IMR-90 (cell line): ENCODE measurements at regions not wholly inside any gene's neighbourhood (a gene's known extent, or its start where the extent isn't known, plus 50 kb on each side); places are given as distances from the start of the nearest gene placed in this dataset.

Experiments used
- ATAC-seq: fragments of 200-7000 bp; cut with Tn5 transposase; 2 replicates; pipeline ENCODE4 v1.9.1; 2020; ENCODE audit warnings: low read depth, mild to moderate bottlenecking, moderate library complexity
- BruUV-seq: library from RNA; stranded (reverse); fragments of 400-500 nt; replicated peaks from 2 replicates; lab custom pipeline; 2021; lab: Mats Ljungman, UMichigan
- CTCF ChIA-PET: fragments of 300-600 bp; formaldehyde crosslinking; extraction: SDS; loops from one replicate; lab custom pipeline; 2021; ENCODE audit warnings: antibody characterized with exemption; lab: Yijun Ruan, JAX
- POLR2A ChIA-PET: fragments of 300-600 bp; sonication (Branson Sonifier 250); formaldehyde crosslinking; loops from one replicate; lab custom pipeline; 2022; ENCODE audit warnings: antibody characterized with exemption; ENCODE audit not compliant: unreplicated experiment; lab: Charles Lee
- DNase-seq: peaks from one replicate; pipeline ENCODE4 v3.0.0; 2013
- H2AFZ ChIP-seq: replicated peaks from 2 replicates; pipeline ENCODE3; 2013; ENCODE audit warnings: low read length, mild to moderate bottlenecking; ENCODE audit not compliant: poor library complexity
- H2AK5ac ChIP-seq: 2 replicates; pipeline ENCODE4 v1.6.1; 2013; ENCODE audit warnings: low read depth, low read length, inconsistent platforms
- H2AK9ac ChIP-seq: replicated peaks from 2 replicates; pipeline ENCODE3; 2013; ENCODE audit warnings: mild to moderate bottlenecking, low read depth, low read length, moderate library complexity; ENCODE audit not compliant: poor library complexity
- H2BK120ac ChIP-seq: 2 replicates; pipeline ENCODE4 v1.6.1; 2013; ENCODE audit warnings: low read depth, low read length, inconsistent platforms
- H2BK15ac ChIP-seq: 3 replicates; pipeline ENCODE4 v1.6.1; 2013; ENCODE audit warnings: low read depth, low read length, inconsistent platforms
- H2BK20ac ChIP-seq: 2 replicates; pipeline ENCODE4 v1.6.1; 2013; ENCODE audit warnings: low read depth, mild to moderate bottlenecking, inconsistent platforms, low read length, moderate library complexity
- H2BK5ac ChIP-seq: 2 replicates; pipeline ENCODE4 v1.6.1; 2013; ENCODE audit warnings: mild to moderate bottlenecking, low read depth, low read length, inconsistent platforms; ENCODE audit not compliant: poor library complexity, severe bottlenecking
- H3K14ac ChIP-seq: replicated peaks from 2 replicates; pipeline ENCODE4 v1.6.1; 2013; ENCODE audit warnings: low read depth, low read length, inconsistent platforms
- H3K18ac ChIP-seq: 2 replicates; pipeline ENCODE4 v1.6.1; 2013; ENCODE audit warnings: low read depth, low read length, control low read depth
- H3K23ac ChIP-seq: 2 replicates; pipeline ENCODE4 v1.6.1; 2013; ENCODE audit warnings: low read depth, low read length, inconsistent platforms
- H3K27ac ChIP-seq: 2 replicates; pipeline ENCODE4 v1.5.1; 2013; ENCODE audit warnings: mild to moderate bottlenecking, control low read depth, low read length; ENCODE audit not compliant: insufficient read depth
- H3K27me3 ChIP-seq: 2 replicates; pipeline ENCODE4 v1.6.1; 2013; ENCODE audit warnings: low read length; ENCODE audit not compliant: control insufficient read depth, insufficient read depth
- H3K36me3 ChIP-seq: 2 replicates; pipeline ENCODE4 v1.6.1; 2013; ENCODE audit warnings: low read length, mixed read lengths; ENCODE audit not compliant: control insufficient read depth, insufficient read depth
- H3K4ac ChIP-seq: 2 replicates; pipeline ENCODE4 v1.6.1; 2013; ENCODE audit warnings: low read depth, low read length, inconsistent platforms
- H3K4me1 ChIP-seq: 2 replicates; pipeline ENCODE4 v1.6.1; 2013; ENCODE audit warnings: low read length, mixed read lengths; ENCODE audit not compliant: control insufficient read depth, insufficient read depth
- H3K4me2 ChIP-seq: 2 replicates; pipeline ENCODE4 v1.6.1; 2013; ENCODE audit warnings: low read depth, mild to moderate bottlenecking, control low read depth, low read length, moderate library complexity
- H3K4me3 ChIP-seq: 2 replicates; pipeline ENCODE4 v1.5.1; 2013; ENCODE audit warnings: low read depth, mild to moderate bottlenecking, control low read depth, low read length, moderate library complexity; ENCODE audit not compliant: insufficient read depth
- H3K56ac ChIP-seq: 2 replicates; pipeline ENCODE4 v1.6.1; 2013; ENCODE audit warnings: low read length, inconsistent platforms; ENCODE audit not compliant: insufficient read depth; ENCODE audit errors: extremely low read depth
- H3K79me1 ChIP-seq, 2 experiments: 2 replicates each; pipeline ENCODE4 v1.6.1; 2013; ENCODE audit warnings: low read length in 2 of 2, inconsistent platforms in 1 of 2, low read depth in 1 of 2
- H3K9ac ChIP-seq: 2 replicates; pipeline ENCODE4 v1.6.1; 2013; ENCODE audit warnings: low read depth, low read length, control low read depth
- H3K9me1 ChIP-seq: 2 replicates; pipeline ENCODE4 v1.6.1; 2013; ENCODE audit warnings: low read length, inconsistent platforms; ENCODE audit not compliant: insufficient read depth
- H3K9me3 ChIP-seq: 2 replicates; pipeline ENCODE4 v1.6.1; 2013; ENCODE audit warnings: low read length; ENCODE audit not compliant: control insufficient read depth, insufficient read depth
- H4K20me1 ChIP-seq: 2 replicates; pipeline ENCODE4 v1.6.1; 2013; ENCODE audit warnings: low read length, inconsistent platforms; ENCODE audit not compliant: insufficient read depth
- H4K5ac ChIP-seq: 2 replicates; pipeline ENCODE4 v1.6.1; 2013; ENCODE audit warnings: mild to moderate bottlenecking, low read depth, low read length, control low read depth
- H4K8ac ChIP-seq, 2 experiments: 2 replicates each; pipeline ENCODE4 v1.6.1; 2013; ENCODE audit warnings: low read depth in 2 of 2, low read length in 2 of 2, control low read depth in 1 of 2, inconsistent platforms in 1 of 2
- H4K91ac ChIP-seq: 2 replicates; pipeline ENCODE4 v1.6.1; 2013; ENCODE audit warnings: low read depth, low read length, inconsistent platforms; ENCODE audit not compliant: insufficient read depth
- BHLHE40 ChIP-seq: fragments of 150-350 bp; IDR thresholded peaks from 2 replicates; pipeline ENCODE4 v1.6.1; 2016; ENCODE audit warnings: mild to moderate bottlenecking, low read depth, low read length
- CEBPB ChIP-seq: IDR thresholded peaks from 2 replicates; pipeline ENCODE4 v1.6.1; 2012; ENCODE audit warnings: low read depth, low read length, improper control_type of control experiment
- CHD1 ChIP-seq: IDR thresholded peaks from 2 replicates; pipeline ENCODE4 v1.6.1; 2012; ENCODE audit warnings: low read depth, low read length, improper control_type of control experiment
- FOS ChIP-seq: fragments of 150-350 bp; IDR thresholded peaks from 2 replicates; pipeline ENCODE4 v1.6.1; 2016; ENCODE audit warnings: low read depth, low read length
- MAFK ChIP-seq: IDR thresholded peaks from 2 replicates; pipeline ENCODE4 v1.6.1; 2012; ENCODE audit warnings: low read depth, low read length, improper control_type of control experiment
- MAZ ChIP-seq: IDR thresholded peaks from 2 replicates; pipeline ENCODE4 v1.6.1; 2012; ENCODE audit warnings: low read depth, mild to moderate bottlenecking, low read length, improper control_type of control experiment, moderate library complexity, borderline replicate concordance
- MXI1 ChIP-seq: IDR thresholded peaks from 2 replicates; pipeline ENCODE4 v1.6.1; 2012; ENCODE audit warnings: low read depth, mild to moderate bottlenecking, low read length, moderate library complexity, borderline replicate concordance
- NFE2L2 ChIP-seq: fragments of 150-350 bp; IDR thresholded peaks from 2 replicates; pipeline ENCODE4 v1.6.1; 2016; ENCODE audit warnings: low read depth, mild to moderate bottlenecking, low read length
- POLR2A ChIP-seq: IDR thresholded peaks from 2 replicates; pipeline ENCODE4 v1.6.1; 2012; ENCODE audit warnings: mild to moderate bottlenecking, low read depth, low read length
- RAD21 ChIP-seq: IDR thresholded peaks from 2 replicates; pipeline ENCODE4 v1.6.1; 2012; ENCODE audit warnings: low read length, improper control_type of control experiment
- RCOR1 ChIP-seq: IDR thresholded peaks from 2 replicates; pipeline ENCODE4 v1.6.1; 2012; ENCODE audit warnings: mild to moderate bottlenecking, low read length, improper control_type of control experiment; ENCODE audit not compliant: insufficient replicate concordance
- RFX5 ChIP-seq: IDR thresholded peaks from 2 replicates; pipeline ENCODE4 v1.8.0; 2012; ENCODE audit warnings: low read depth, mild to moderate bottlenecking, low read length, moderate library complexity
- SMC3 ChIP-seq: fragments of 150-350 bp; IDR thresholded peaks from 2 replicates; pipeline ENCODE4 v1.6.1; 2016; ENCODE audit warnings: low read depth, mild to moderate bottlenecking, antibody characterized with exemption, low read length, moderate library complexity
- WGBS, 2 experiments: methylation state at CpG; one replicate each; pipeline versions ENCODE4 v1.1.5 to v1.1.7; 2013; ENCODE audit warnings: missing lambda C conversion rate in 2 of 2; ENCODE audit not compliant: insufficient read length in 1 of 2; ENCODE audit errors: extremely low coverage in 2 of 2; 5-methylcytosine and 5-hydroxymethylcytosine counted together
- dilution Hi-C: fragments of 300-500 bp; cut with HindIII; formaldehyde crosslinking; loops from one replicate; pipeline ENCODE4 v1.14.3; 2018; ENCODE audit warnings: low sequenced_read_pairs; ENCODE audit not compliant: unreplicated experiment
- in situ Hi-C: fragments of 300-500 bp; cut with MboI; formaldehyde crosslinking; loops from 3 replicates; pipeline ENCODE4 v1.14.3; 2019; ENCODE audit warnings: low sequenced_read_pairs, inconsistent platforms, mixed read lengths
- intact Hi-C: fragments of 100-400 bp; cut with micrococcal nuclease; formaldehyde crosslinking; loops from 2 replicates; pipeline ENCODE4 v1.10.0; 2022
- TF ChIP-seq, protein P1 (sequence below): conservative IDR thresholded peaks from 2 replicates; pipeline ENCODE4 v1.5.1; 2012; ENCODE audit warnings: mild to moderate bottlenecking, low read depth, low read length, improper control_type of control experiment
- TF ChIP-seq, protein P2 (sequence below): fragments of 150-350 bp; IDR thresholded peaks from 2 replicates; pipeline ENCODE4 v1.6.1; 2016; ENCODE audit warnings: low read depth, mild to moderate bottlenecking, low read length, moderate library complexity, borderline replicate concordance
- TF ChIP-seq, protein P3 (sequence below): fragments of 150-350 bp; IDR thresholded peaks from 2 replicates; pipeline ENCODE4 v1.6.1; 2017; ENCODE audit warnings: mild to moderate bottlenecking, antibody characterized with exemption, low read length, low read depth

DNA sequence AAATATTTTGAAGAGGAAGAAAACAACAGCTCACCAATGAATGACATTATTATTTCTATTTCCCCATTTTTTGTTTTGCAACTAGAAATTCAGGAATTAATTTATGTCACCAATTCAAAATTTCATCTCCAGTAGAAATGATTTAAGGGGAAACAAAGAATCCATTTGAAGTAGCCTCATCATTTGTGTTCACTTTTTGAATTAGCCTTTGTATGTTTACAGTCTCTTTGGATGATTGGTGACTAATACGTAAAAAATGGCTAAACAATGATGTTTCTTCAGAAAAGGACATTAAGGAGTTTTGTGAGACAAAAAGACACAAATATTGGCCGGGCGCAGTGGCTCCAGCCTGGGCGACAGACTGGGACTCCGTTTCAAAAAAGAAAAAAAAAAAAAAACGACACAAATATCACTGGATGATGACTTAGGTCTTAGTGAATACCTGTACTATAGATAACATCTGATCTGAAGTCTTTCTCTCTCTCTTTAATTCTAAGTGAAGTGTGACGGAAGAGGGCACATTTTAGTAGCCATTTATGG, 313.2 kb downstream of the PIK3C3 start:
- H4K20me1 ChIP-seq, result no peaks in the 10 kb centered on the region
- no peak overlapping the region for H3K4me3 ChIP-seq
- H3K4me1 ChIP-seq, result no peaks in the 10 kb centered on the region
- H4K8ac ChIP-seq, result no peak overlapping the region
- no peak overlapping the region for H4K5ac ChIP-seq
- H4K91ac ChIP-seq, result no peak overlapping the region
- no TSS peak for BruUV-seq
- no peak overlapping the region for H3K23ac ChIP-seq
- H3K18ac ChIP-seq, result no peak overlapping the region
- no peak overlapping the region for H3K4me2 ChIP-seq
- no peak overlapping the region for H2AK9ac ChIP-seq
- TF ChIP-seq CEBPB (no peak), POLR2A (no peak), RAD21 (no peak), MAFK (no peak), NFE2L2 (no peak), MAZ (no peak), BHLHE40 (no peak), CHD1 (no peak), MXI1 (no peak), RCOR1 (no peak), SMC3 (no peak), RFX5 (no peak), FOS (no peak)
- TF ChIP-seq, protein P1, sequence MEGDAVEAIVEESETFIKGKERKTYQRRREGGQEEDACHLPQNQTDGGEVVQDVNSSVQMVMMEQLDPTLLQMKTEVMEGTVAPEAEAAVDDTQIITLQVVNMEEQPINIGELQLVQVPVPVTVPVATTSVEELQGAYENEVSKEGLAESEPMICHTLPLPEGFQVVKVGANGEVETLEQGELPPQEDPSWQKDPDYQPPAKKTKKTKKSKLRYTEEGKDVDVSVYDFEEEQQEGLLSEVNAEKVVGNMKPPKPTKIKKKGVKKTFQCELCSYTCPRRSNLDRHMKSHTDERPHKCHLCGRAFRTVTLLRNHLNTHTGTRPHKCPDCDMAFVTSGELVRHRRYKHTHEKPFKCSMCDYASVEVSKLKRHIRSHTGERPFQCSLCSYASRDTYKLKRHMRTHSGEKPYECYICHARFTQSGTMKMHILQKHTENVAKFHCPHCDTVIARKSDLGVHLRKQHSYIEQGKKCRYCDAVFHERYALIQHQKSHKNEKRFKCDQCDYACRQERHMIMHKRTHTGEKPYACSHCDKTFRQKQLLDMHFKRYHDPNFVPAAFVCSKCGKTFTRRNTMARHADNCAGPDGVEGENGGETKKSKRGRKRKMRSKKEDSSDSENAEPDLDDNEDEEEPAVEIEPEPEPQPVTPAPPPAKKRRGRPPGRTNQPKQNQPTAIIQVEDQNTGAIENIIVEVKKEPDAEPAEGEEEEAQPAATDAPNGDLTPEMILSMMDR, result no peak
- TF ChIP-seq, protein P2, sequence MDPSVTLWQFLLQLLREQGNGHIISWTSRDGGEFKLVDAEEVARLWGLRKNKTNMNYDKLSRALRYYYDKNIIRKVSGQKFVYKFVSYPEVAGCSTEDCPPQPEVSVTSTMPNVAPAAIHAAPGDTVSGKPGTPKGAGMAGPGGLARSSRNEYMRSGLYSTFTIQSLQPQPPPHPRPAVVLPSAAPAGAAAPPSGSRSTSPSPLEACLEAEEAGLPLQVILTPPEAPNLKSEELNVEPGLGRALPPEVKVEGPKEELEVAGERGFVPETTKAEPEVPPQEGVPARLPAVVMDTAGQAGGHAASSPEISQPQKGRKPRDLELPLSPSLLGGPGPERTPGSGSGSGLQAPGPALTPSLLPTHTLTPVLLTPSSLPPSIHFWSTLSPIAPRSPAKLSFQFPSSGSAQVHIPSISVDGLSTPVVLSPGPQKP, result no peak
- TF ChIP-seq, protein P3, sequence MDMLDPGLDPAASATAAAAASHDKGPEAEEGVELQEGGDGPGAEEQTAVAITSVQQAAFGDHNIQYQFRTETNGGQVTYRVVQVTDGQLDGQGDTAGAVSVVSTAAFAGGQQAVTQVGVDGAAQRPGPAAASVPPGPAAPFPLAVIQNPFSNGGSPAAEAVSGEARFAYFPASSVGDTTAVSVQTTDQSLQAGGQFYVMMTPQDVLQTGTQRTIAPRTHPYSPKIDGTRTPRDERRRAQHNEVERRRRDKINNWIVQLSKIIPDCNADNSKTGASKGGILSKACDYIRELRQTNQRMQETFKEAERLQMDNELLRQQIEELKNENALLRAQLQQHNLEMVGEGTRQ, result no peak
- no peak overlapping the region for H2BK120ac ChIP-seq
- no peak overlapping the region for H3K14ac ChIP-seq
- H3K36me3 ChIP-seq, result no peaks in the 10 kb centered on the region
- no peaks in the 10 kb centered on the region for H3K79me1 ChIP-seq
- CTCF ChIA-PET, result no interaction called here
- intact Hi-C loops (no loop called here), dilution Hi-C loops (no loop called here), in situ Hi-C loops (no loop called here)
- H3K4ac ChIP-seq, result no peak overlapping the region
- no peak overlapping the region for H3K27ac ChIP-seq
- no peak for ATAC-seq
- H3K9me3 ChIP-seq, result no peaks in the 10 kb centered on the region
- WGBS, 2 experiments, result no CpG with 5 or more reads among the region's 7 CpGs
- no peaks in the 10 kb centered on the region for H3K27me3 ChIP-seq
- no peak overlapping the region for H2BK15ac ChIP-seq
- H3K56ac ChIP-seq, result no peak overlapping the region
- H3K9ac ChIP-seq, result no peak overlapping the region
- POLR2A ChIA-PET, result no interaction called here
- no peak overlapping the region for H2BK5ac ChIP-seq
- no peak overlapping the region for H2AK5ac ChIP-seq
- no peak overlapping the region for H2BK20ac ChIP-seq
- H2AFZ ChIP-seq, result no peak overlapping the region
- no peak for DNase-seq
- no peaks in the 10 kb centered on the region for H3K9me1 ChIP-seq
